Neural progenitor cell (in vitro differentiated cells): ENCODE measurements at regions not wholly inside any gene's neighbourhood (a gene's known extent, or its start where the extent isn't known, plus 50 kb on each side); places are given as distances from the start of the nearest gene placed in this dataset.

Experiments used
- DNase-seq: peaks from one replicate; pipeline ENCODE4 v3.0.0-alpha.2; 2016; ENCODE audit warnings: low spot score
- H2AFZ ChIP-seq: fragments of 200-600 bp; sonication (generic); replicated peaks from 2 replicates; pipeline ENCODE4 v1.6.1; 2016; ENCODE audit warnings: antibody characterized with exemption
- H3F3A ChIP-seq: fragments of 200-600 bp; sonication (generic); 2 replicates; pipeline ENCODE4 v1.6.1; 2016; ENCODE audit warnings: antibody characterized with exemption, low read depth
- H3K27ac ChIP-seq: fragments of 200-600 bp; sonication (generic); 2 replicates; pipeline ENCODE4 v1.5.1; 2016; ENCODE audit warnings: mild to moderate bottlenecking
- H3K27me3 ChIP-seq: fragments of 200-600 bp; sonication (generic); 2 replicates; pipeline ENCODE4 v1.6.1; 2016; ENCODE audit warnings: mild to moderate bottlenecking, moderate library complexity
- H3K36me3 ChIP-seq: fragments of 200-600 bp; sonication (generic); 2 replicates; pipeline ENCODE4 v1.5.1; 2016
- H3K4me1 ChIP-seq: fragments of 200-600 bp; sonication (generic); 2 replicates; pipeline ENCODE4 v1.6.1; 2016; ENCODE audit warnings: mixed run types
- H3K4me2 ChIP-seq: fragments of 200-600 bp; sonication (generic); 2 replicates; pipeline ENCODE4 v1.6.1; 2016
- H3K4me3 ChIP-seq: fragments of 200-600 bp; sonication (generic); 2 replicates; pipeline ENCODE4 v1.5.1; 2016
- H3K79me2 ChIP-seq: fragments of 200-600 bp; sonication (generic); 2 replicates; pipeline ENCODE4 v1.6.1; 2016; ENCODE audit warnings: low read depth
- H3K9ac ChIP-seq: fragments of 200-600 bp; sonication (generic); 2 replicates; pipeline ENCODE4 v1.6.1; 2016
- H3K9me3 ChIP-seq: fragments of 200-600 bp; sonication (generic); 2 replicates; pipeline ENCODE4 v1.5.1; 2016; ENCODE audit warnings: low read depth
- H4K20me1 ChIP-seq: fragments of 200-600 bp; sonication (generic); 2 replicates; pipeline ENCODE4 v1.6.1; 2016; ENCODE audit warnings: low read depth
- H3K27ac Mint-ChIP-seq: 3 replicates; pipeline ENCODE4 v1.8.0; 2021; ENCODE audit warnings: mixed read lengths
- H3K27me3 Mint-ChIP-seq: 2 replicates; pipeline ENCODE4 v1.8.0; 2022; ENCODE audit warnings: low read depth, mild to moderate bottlenecking, inconsistent platforms, moderate library complexity, mixed read lengths; ENCODE audit not compliant: insufficient read depth
- H3K36me3 Mint-ChIP-seq: 3 replicates; pipeline ENCODE4 v1.8.0; 2021; ENCODE audit warnings: mixed read lengths
- H3K4me1 Mint-ChIP-seq: 3 replicates; pipeline ENCODE4 v1.8.0; 2021; ENCODE audit warnings: mixed read lengths
- H3K4me3 Mint-ChIP-seq: 3 replicates; pipeline ENCODE4 v1.8.0; 2021; ENCODE audit warnings: mild to moderate bottlenecking, moderate library complexity, mixed read lengths
- H3K9me3 Mint-ChIP-seq: 3 replicates; pipeline ENCODE4 v1.8.0; 2020; ENCODE audit warnings: mixed read lengths
- EZH2 ChIP-seq: fragments of 200-600 bp; sonication (generic); IDR thresholded peaks from 2 replicates; pipeline ENCODE4 v1.6.1; 2017; ENCODE audit warnings: antibody characterized with exemption, mild to moderate bottlenecking, moderate library complexity
- EZH2phosphoT487 ChIP-seq: fragments of 200-600 bp; sonication (generic); IDR thresholded peaks from 2 replicates; pipeline ENCODE4 v1.6.1; 2017; ENCODE audit warnings: antibody characterized with exemption
- TF ChIP-seq, protein P1 (sequence below): fragments of 200-600 bp; sonication (generic); IDR thresholded peaks from 2 replicates; pipeline ENCODE4 v1.5.1; 2017; ENCODE audit warnings: antibody characterized with exemption, mild to moderate bottlenecking

DNA sequence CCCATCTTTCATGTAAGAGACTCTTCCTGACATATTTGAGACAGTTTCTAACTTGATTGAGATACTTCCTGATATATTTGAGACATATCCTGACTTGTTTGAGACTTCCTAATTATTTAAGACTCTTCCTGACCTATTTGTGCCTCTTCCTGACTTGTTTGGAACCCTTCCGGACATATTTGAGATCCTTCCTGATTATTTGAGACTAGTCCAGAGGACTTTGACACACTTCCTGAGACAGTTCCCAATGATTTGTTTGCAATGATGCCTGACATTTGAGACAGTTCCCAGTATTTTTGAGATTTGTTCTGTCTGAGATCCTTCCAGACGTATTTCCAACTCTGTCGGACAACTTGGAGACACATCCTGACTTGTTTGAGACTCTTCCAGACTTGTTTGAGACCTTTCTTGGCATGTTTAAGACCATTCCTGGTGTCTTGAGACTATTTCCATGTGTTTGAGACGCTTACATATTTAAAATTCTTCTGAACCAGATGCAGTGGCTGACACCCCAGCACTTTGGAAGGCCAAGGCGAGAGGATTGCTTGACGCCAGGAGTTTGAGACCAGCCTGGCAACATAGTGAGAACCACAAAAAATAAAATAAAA, 118.9 kb upstream of the USP9X start:
- Histone ChIP-seq H2AFZ (no peak overlapping the region), H3K9me3 (no peaks in the 10 kb centered on the region), H4K20me1 (no peaks in the 10 kb centered on the region), H3K79me2 (no peaks in the 10 kb centered on the region), H3K36me3 (no peaks in the 10 kb centered on the region), H3K9ac (no peak overlapping the region), H3K4me2 (no peak overlapping the region), H3K4me3 (no peak overlapping the region), H3F3A (peaks cover 22% of the 10 kb centered on the region), H3K27me3 (no peaks in the 10 kb centered on the region), H3K27ac (no peak overlapping the region), H3K4me1 (no peaks in the 10 kb centered on the region)
- DNase-seq: no peak
- no peak overlapping the region for H3K4me3 Mint-ChIP-seq
- TF ChIP-seq EZH2phosphoT487 (no peak), EZH2 (no peak)
- TF ChIP-seq, protein P1, sequence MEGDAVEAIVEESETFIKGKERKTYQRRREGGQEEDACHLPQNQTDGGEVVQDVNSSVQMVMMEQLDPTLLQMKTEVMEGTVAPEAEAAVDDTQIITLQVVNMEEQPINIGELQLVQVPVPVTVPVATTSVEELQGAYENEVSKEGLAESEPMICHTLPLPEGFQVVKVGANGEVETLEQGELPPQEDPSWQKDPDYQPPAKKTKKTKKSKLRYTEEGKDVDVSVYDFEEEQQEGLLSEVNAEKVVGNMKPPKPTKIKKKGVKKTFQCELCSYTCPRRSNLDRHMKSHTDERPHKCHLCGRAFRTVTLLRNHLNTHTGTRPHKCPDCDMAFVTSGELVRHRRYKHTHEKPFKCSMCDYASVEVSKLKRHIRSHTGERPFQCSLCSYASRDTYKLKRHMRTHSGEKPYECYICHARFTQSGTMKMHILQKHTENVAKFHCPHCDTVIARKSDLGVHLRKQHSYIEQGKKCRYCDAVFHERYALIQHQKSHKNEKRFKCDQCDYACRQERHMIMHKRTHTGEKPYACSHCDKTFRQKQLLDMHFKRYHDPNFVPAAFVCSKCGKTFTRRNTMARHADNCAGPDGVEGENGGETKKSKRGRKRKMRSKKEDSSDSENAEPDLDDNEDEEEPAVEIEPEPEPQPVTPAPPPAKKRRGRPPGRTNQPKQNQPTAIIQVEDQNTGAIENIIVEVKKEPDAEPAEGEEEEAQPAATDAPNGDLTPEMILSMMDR: no peak
- no peak overlapping the region for H3K27ac Mint-ChIP-seq
- no peaks in the 10 kb centered on the region for H3K27me3 Mint-ChIP-seq
- no peaks in the 10 kb centered on the region for H3K36me3 Mint-ChIP-seq
- no peaks in the 10 kb centered on the region for H3K4me1 Mint-ChIP-seq
- H3K9me3 Mint-ChIP-seq: peaks cover 23% of the 10 kb centered on the region

DNA sequence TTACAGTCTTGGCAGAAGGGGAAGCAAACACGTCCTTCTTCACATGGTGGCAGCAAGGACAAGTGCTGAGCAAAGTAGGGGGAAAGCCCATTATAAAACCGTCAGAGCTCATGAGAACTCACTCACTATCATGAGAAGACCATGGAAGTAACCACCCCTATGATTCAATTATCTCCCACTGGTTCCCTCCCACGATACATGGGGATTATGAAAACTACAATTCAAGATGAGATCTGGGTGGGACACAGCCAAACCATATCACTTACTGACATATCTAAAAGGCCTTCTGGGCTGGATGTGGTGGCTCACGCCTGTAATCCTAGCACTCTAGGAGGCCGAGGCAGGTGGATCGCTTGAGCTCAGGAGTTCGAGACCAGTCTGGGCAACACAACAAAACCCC, 117.1 kb upstream of the USP9X start:
- H3K9me3 Mint-ChIP-seq: peaks cover 21% of the 10 kb centered on the region
- H3K4me2 ChIP-seq: no peak overlapping the region
- H3K9me3 ChIP-seq: no peaks in the 10 kb centered on the region
- H3K36me3 Mint-ChIP-seq: no peaks in the 10 kb centered on the region
- no peaks in the 10 kb centered on the region for H3K27me3 Mint-ChIP-seq
- H3K4me1 ChIP-seq: no peaks in the 10 kb centered on the region
- H3K27ac Mint-ChIP-seq: no peak overlapping the region
- no peaks in the 10 kb centered on the region for H4K20me1 ChIP-seq
- no peak overlapping the region for H3K4me3 Mint-ChIP-seq
- H3F3A ChIP-seq: peaks cover 7% of the 10 kb centered on the region
- no peaks in the 10 kb centered on the region for H3K4me1 Mint-ChIP-seq
- TF ChIP-seq EZH2 (no peak), EZH2phosphoT487 (no peak)
- TF ChIP-seq, protein P1: no peak
- H2AFZ ChIP-seq: no peak overlapping the region
- no peaks in the 10 kb centered on the region for H3K79me2 ChIP-seq
- no peaks in the 10 kb centered on the region for H3K36me3 ChIP-seq
- DNase-seq: no peak
- H3K9ac ChIP-seq: no peak overlapping the region
- H3K27me3 ChIP-seq: no peaks in the 10 kb centered on the region
- H3K27ac ChIP-seq: no peak overlapping the region
- no peak overlapping the region for H3K4me3 ChIP-seq

DNA sequence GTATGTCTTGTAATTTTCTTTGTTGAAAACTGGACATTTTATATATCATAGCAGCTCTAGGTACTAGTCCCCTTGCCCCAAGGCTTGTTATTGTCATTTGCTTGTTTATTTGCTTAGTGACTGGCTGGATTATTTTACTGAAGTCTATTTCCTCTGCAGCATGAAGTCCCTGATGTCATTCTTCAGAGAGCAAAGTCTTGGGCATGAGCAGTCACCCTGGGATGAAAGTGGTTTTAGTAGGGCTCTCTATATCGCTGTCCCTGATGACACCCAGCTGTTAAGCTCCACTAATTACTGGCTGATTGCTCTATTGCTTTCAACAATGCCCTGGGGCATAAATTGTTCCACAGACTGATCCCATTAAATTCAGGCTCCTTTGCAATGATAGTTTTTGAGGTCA, 113.5 kb upstream of the USP9X start:
- Mint-ChIP-seq H3K27me3 (no peaks in the 10 kb centered on the region), H3K9me3 (peaks cover 13% of the 10 kb centered on the region)

More for the DNA sequence above, 113.5 kb upstream of the USP9X start:
- no peak overlapping the region for H2AFZ ChIP-seq
- no peaks in the 10 kb centered on the region for H3K79me2 ChIP-seq
- DNase-seq: no peak
- H3F3A ChIP-seq: no peaks in the 10 kb centered on the region
- H3K27me3 ChIP-seq: no peaks in the 10 kb centered on the region
- Mint-ChIP-seq H3K4me3 (no peak overlapping the region), H3K4me1 (no peaks in the 10 kb centered on the region), H3K27ac (no peak overlapping the region), H3K36me3 (no peaks in the 10 kb centered on the region)
- no peak overlapping the region for H3K27ac ChIP-seq
- no peak overlapping the region for H3K4me3 ChIP-seq
- H3K4me1 ChIP-seq: no peaks in the 10 kb centered on the region
- no peak overlapping the region for H3K9ac ChIP-seq
- no peaks in the 10 kb centered on the region for H4K20me1 ChIP-seq
- no peaks in the 10 kb centered on the region for H3K36me3 ChIP-seq
- no peak overlapping the region for H3K4me2 ChIP-seq
- H3K9me3 ChIP-seq: no peaks in the 10 kb centered on the region
- TF ChIP-seq EZH2phosphoT487: no peak
- TF ChIP-seq, protein P1: no peak
- TF ChIP-seq EZH2: no peak
